Inferior parietal cortex (tissue), 1 donor: ENCODE measurements at regions not wholly inside any gene's neighbourhood (a gene's known extent, or its start where the extent isn't known, plus 50 kb on each side); places are given as distances from the start of the nearest gene placed in this dataset.
A peak's percentile ranks its signal among the peaks of the same experiment; 100 is the strongest.
"Not testable (repeated sequence)": the region's sequence is repeated elsewhere in the genome, so short reads cannot be mapped to it uniquely, and the experiment has no call there.

Experiments used
- DNase-seq: peaks from one replicate; pipeline ENCODE4 v3.0.0-alpha.2; 2016; ENCODE audit errors: extremely low spot score

DNA sequence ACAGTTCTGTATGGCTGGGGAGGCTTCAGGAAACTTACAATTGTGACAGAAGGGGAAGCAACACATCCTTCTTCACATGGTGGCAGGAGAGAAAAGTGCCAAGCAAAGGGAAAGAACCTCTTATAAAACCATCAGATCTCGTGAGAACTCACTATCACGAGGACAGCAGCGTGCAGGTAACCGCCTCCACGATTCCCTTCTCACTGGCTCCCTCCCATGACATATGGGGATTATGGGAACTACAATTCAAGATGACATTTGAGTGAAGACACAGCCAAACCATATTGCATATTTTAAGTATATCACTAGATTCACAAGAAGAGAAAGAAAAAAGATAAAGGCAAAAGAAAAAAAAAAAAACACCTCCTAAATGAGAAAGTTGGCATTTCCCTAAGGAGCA, 431.9 kb upstream of the RGS17 start:
- DNase-seq, result no peak

GRCh38 chr6:153553627-153554026, 422.5 kb upstream of the RGS17 start:
- DNase-seq, result no peak

- DNase-seq, result no peak
Observed at GRCh38 chr6:153539602-153540001, 408.5 kb upstream of the RGS17 start.

GRCh38 chr6:153538491-153538890, 407.4 kb upstream of the RGS17 start:
- DNase-seq, result no peak

GRCh38 chr6:153537422-153537821, 406.3 kb upstream of the RGS17 start:
- DNase-seq, result no peak

DNA sequence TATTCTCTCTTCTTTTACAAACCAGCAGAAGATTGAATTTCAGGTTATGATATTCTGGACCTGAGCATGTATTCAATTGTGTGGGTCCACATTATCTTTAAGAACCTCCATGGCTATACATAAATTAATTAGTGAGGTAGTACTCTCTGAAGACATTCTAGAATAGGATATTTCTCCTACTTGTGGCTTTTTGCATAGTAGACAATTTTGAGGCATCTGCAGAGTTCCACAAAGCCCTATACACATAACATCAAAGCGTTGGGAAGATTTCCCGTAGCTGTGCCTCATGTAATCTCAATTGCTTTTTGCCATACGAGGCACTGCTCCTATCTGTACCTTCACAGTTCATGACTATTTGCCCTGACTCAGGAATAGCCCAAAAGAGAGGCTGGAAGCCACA, 395.4 kb upstream of the RGS17 start:
- DNase-seq, result no peak

GRCh38 chr6:153525998-153526397, 394.9 kb upstream of the RGS17 start:
- no peak for DNase-seq

DNA sequence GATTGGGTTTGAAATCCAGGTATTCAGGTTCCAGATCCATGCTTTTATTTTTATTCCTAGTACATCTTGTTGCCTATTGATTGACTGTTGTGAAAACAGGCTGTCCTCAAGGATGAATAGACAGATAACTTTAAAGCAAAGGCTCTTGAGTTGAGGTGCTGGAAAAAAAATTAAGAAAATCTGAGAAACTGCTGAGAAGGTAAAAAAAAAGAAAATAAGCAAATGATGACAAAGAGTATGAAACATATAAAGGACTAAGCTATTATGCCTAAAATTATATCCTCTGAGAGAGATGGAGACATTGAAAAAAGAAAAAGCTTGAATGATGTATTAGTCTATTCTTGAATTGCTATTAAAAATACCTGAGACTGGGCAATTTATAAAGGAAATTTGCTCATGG, 392.3 kb upstream of the RGS17 start:
- DNase-seq, result no peak

GRCh38 chr6:153511896-153512496, 380.9 kb upstream of the RGS17 start:
- peak; percentile 66 for DNase-seq

DNA sequence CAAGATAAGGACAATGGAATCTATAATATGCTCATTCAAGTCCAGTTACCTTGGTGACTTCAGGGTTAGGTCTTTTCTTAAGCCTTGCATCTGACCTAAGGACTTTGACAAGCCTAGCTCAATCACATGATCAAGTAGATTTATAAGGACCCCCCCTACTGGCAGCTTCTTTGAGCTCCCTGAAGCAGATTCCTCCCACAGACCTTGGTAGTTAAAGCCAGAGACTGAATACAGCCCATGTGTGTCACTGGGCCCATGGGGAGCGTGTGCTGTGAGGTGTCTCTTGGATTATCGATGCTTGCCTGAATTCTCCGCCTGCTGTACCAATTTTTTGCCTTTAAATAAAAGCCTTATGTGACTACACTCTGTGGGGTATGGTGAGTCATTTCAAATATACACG, 372.7 kb upstream of the RGS17 start:
- DNase-seq, result no peak

DNA sequence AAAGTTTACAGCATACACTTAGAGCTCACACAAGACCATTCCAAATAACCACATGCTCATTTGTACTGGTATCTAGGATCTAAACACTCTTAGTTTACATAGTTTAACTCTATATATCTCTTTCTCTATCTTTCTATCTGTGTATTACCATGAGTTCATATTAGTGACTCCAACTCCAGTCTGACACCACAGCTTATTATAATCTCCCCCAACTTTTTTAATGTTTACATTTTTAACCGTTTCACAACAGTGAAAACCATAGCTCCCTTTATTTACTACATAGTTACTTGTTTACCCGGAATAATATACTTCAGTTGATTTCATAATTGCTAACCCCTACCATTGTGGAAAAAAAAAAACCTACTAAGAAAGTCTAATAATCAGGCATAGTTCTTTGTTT, 362.4 kb upstream of the RGS17 start:
- no peak for DNase-seq

DNA sequence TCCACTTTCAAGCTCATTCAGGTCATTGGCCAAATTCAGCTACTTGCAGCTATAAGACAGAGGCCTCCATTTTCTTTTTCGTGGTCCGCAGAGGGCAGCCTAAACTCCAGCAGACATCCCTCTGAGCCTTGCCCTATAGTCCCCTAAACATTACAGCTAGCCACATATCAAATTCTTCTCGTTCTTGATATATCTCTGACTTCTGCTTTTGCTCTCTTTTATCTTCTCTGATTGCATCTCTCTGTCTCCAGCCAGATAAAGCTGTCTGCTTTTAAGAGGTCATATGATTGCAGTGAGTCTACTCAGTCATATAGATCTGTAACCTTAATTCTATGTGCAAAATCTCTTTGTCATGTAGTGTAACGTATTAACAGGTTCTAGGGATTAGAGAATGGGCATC, 358.4 kb upstream of the RGS17 start:
- no peak for DNase-seq

GRCh38 chr6:153488267-153488666, 357.2 kb upstream of the RGS17 start:
- no peak for DNase-seq

DNA sequence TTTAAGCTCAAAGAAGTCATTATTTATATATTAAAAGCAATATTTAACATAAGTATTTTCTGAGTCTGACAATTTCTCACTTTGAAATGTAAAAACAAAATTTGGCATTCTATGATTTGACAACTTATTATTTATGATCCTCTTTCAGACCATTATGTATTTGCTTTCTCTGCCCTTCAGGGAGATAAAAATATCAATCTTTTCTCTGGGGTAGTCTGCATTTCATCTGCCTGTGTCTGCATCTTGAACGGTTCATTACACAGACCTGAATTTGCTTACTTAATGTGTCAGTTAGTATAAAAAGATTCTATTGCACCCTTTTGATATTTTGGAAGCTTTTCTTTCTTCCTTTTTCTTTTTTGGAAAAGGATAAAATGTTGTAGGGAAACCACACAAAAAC, 354.0 kb upstream of the RGS17 start:
- DNase-seq, result no peak

- no peak for DNase-seq
Observed at GRCh38 chr6:153484056-153484455, 353.0 kb upstream of the RGS17 start.

DNA sequence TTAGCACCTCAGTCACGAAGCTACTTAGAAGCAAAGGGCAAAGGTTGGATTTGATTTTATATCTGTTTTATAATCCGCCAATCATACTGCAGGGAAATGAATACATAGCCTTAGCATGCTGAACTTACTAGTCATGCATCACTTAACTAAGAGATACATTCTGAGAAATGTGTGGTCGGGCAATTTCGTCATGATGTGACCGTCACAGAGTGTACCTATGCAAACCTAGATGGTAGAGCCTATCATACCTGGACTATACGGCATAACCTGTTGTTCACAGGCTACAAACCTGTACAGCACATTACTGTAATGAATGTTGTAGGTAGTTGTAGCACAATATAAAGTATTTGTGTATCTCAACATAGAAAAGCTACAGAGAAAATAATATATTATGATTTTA, 345.2 kb upstream of the RGS17 start:
- no peak for DNase-seq

DNA sequence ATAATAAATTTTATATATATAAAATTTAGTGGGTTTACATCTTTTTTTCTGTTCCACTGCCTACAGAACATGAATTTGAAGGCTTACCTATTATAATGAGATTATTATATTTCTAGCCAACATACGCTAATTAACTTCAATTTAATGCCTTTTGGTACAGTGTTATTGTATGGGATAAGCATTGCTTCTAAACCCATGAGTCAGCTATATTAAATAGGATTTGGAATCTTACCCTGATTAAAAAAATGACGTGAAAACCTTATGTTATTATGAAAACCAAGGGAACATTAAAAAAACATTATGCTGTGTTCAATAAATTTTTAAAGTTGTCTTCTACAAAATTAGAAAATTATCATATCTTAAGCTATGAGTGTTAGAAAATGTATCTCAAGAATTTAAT, 334.0 kb upstream of the RGS17 start:
- no peak for DNase-seq

DNA sequence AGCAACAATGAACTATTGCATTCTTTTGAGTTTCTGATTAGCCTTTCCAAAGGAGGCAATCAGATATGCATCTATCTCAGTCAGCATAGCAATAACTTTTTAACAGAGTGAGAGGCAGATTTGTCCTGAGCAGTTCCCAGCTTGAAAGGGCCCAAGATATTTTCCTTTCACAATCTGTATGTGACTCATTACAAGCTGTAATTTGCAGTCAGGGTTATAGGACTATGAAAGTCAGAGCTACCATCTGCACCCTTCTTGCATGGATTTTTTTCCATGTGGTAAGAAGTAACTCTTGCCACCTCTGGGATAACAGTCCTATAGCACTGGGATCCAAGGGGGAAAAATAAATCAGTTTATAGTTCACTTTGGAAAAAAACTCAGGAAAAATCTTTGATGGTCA, 318.2 kb upstream of the RGS17 start:
- DNase-seq, result no peak

DNA sequence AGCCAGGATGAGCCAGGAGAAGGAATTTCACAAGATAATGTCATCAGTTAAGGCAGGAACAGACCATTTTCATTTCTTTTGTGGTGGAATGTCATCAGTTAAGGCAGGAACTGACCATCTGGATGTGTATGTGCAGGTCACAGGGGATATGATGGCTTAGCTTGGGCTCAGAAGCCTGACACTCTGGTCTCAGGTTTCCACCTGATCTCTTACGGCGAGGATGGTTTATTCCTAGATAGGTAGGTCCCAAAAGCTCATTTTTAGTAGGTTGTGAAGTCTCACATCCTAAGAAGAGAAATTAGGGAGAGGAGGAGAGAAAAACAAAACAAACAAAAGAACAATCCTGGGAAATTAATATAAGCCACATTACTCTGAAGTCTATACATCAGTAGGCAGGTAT, 311.7 kb upstream of the RGS17 start:
- DNase-seq, result not testable (repeated sequence)

DNA sequence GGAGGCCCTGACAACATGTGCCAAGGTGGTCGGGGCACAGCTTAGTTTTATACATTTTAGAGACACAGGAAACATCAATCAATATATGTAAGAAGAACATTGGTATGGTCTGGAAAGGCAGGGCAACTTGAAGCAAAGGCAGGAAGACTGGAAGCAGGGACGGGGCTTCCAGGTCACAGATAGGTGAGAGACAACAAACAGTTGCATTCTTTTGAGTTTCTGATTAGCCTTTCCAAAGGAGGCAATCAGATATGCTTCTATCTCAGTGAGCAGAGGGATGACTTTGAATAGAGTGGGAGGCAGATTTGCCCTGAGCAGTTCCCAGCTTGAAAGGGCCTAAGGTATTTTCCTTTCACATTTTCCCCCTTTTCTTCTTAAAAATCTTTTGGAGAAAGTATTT, 311.0 kb upstream of the RGS17 start:
- no peak for DNase-seq

GRCh38 chr6:153437193-153437592, 306.1 kb upstream of the RGS17 start:
- DNase-seq, result no peak

- DNase-seq, result no peak
Observed at GRCh38 chr6:153436351-153436750, 305.3 kb upstream of the RGS17 start.

GRCh38 chr6:153435787-153436186, 304.7 kb upstream of the RGS17 start:
- DNase-seq, result no peak

- DNase-seq, result no peak
Observed at GRCh38 chr6:153425536-153425935, 294.5 kb upstream of the RGS17 start.
